ENCODE measurements at regions not wholly inside any gene's neighbourhood (a gene's known extent, or its start where the extent isn't known, plus 50 kb on each side); places are given as distances from the start of the nearest gene placed in this dataset.

DNA sequence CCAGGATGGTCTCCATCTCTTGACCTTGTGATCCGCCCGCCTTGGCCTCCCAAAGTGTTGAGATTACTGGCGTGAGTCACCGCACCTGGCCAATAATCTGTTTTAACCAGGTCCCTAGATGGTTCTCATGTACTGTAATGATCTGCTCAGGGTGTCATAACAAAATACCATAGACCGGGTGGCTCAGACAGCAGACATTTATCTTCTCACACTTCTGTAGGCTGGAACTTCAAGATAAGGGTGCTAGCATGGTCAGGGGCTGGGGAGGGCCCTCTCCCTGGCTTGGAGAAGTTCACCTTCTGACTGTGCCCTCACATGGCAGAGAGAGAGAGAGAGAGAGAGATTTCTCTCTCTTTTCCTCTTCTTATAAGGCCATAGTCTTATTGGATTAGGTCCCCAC lies 279.4 kb upstream of the LYZL1 start:
- Mint-ChIP-seq H3K27me3 (no peaks in the 10 kb centered on the region), H3K36me3 (ENCODE audit: insufficient read depth) (no peaks in the 10 kb centered on the region), H3K4me3 (ENCODE audit: low read depth) (no peak overlapping the region), H3K4me1 (ENCODE audit: low read depth) (peaks cover 14% of the 10 kb centered on the region), H3K27ac (no peak overlapping the region), H3K9me3 (ENCODE audit: low read depth) (no peaks in the 10 kb centered on the region)
- TF ChIP-seq, protein P1, sequence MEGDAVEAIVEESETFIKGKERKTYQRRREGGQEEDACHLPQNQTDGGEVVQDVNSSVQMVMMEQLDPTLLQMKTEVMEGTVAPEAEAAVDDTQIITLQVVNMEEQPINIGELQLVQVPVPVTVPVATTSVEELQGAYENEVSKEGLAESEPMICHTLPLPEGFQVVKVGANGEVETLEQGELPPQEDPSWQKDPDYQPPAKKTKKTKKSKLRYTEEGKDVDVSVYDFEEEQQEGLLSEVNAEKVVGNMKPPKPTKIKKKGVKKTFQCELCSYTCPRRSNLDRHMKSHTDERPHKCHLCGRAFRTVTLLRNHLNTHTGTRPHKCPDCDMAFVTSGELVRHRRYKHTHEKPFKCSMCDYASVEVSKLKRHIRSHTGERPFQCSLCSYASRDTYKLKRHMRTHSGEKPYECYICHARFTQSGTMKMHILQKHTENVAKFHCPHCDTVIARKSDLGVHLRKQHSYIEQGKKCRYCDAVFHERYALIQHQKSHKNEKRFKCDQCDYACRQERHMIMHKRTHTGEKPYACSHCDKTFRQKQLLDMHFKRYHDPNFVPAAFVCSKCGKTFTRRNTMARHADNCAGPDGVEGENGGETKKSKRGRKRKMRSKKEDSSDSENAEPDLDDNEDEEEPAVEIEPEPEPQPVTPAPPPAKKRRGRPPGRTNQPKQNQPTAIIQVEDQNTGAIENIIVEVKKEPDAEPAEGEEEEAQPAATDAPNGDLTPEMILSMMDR (IDR thresholded peaks at IDR 0.05; ENCODE audit: unreplicated experiment), result no peak
- no peak for DNase-seq (ENCODE audit: low spot score, unreplicated experiment)

DNA sequence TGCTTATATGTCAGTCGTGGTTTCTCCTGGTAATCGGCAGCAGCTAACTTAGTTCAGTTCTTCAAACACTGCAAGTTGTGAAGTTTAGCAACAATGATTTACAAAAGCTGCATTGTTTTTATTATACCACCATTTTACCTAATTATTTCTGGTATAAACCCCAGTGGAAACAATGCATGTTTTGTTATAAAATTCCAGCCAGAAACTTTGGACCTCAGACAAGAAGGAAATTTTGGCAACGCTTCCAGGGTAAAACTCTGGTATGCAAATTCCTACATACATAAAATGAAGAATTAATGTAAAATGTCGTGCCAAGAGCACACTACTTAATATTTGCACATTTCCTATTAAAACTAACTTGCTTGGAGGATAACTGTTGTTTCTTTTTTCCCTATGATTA lies 277.4 kb upstream of the LYZL1 start:
- TF ChIP-seq, protein P1 (IDR thresholded peaks at IDR 0.05; ENCODE audit: unreplicated experiment), result no peak
- Mint-ChIP-seq H3K4me1 (ENCODE audit: low read depth) (peaks cover 23% of the 10 kb centered on the region), H3K4me3 (ENCODE audit: low read depth) (no peak overlapping the region), H3K27me3 (no peaks in the 10 kb centered on the region), H3K27ac (no peak overlapping the region), H3K36me3 (ENCODE audit: insufficient read depth) (no peaks in the 10 kb centered on the region), H3K9me3 (ENCODE audit: low read depth) (no peaks in the 10 kb centered on the region)
- no peak for DNase-seq (ENCODE audit: low spot score, unreplicated experiment)

- no peak for DNase-seq (ENCODE audit: low spot score, unreplicated experiment)
- H3K36me3 Mint-ChIP-seq (ENCODE audit: insufficient read depth), result peaks cover 2% of the 10 kb centered on the region
- no peak overlapping the region for H3K4me3 Mint-ChIP-seq (ENCODE audit: low read depth)
- H3K27ac Mint-ChIP-seq, result no peak overlapping the region
- H3K4me1 Mint-ChIP-seq (ENCODE audit: low read depth), result peaks cover 17% of the 10 kb centered on the region
- H3K27me3 Mint-ChIP-seq, result no peaks in the 10 kb centered on the region
- peaks cover 12% of the 10 kb centered on the region for H3K9me3 Mint-ChIP-seq (ENCODE audit: low read depth)
- TF ChIP-seq, protein P1 (IDR thresholded peaks at IDR 0.05; ENCODE audit: unreplicated experiment), result no peak
Observed at GRCh38 chr10:29012926-29013554, 275.8 kb upstream of the LYZL1 start.

DNA sequence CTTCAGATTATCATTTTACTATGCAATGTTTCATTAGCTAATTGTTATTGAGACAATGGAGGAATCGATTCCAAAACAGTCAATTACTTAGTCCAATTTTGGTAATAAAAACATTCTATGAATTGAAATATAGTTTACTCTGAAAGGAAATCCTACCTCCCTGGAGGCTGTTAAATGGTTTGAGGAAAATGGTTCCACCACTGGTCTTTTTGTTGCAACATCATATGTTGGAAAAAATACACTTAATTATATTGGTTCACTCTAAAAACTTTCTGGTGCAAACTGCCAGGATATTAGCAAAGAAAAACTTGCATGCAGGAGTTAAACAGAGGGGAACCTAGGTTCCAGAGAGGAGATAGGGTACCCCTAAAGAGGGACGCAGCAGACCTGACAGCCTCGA lies 267.3 kb upstream of the LYZL1 start:
- peaks cover 2% of the 10 kb centered on the region for H3K36me3 Mint-ChIP-seq (ENCODE audit: insufficient read depth)
- H3K27ac Mint-ChIP-seq, result no peak overlapping the region
- DNase-seq (ENCODE audit: low spot score, unreplicated experiment), result no peak
- peaks cover 12% of the 10 kb centered on the region for H3K9me3 Mint-ChIP-seq (ENCODE audit: low read depth)
- H3K4me1 Mint-ChIP-seq (ENCODE audit: low read depth), result peaks cover 11% of the 10 kb centered on the region
- no peak overlapping the region for H3K4me3 Mint-ChIP-seq (ENCODE audit: low read depth)
- H3K27me3 Mint-ChIP-seq, result no peaks in the 10 kb centered on the region
- TF ChIP-seq, protein P1 (IDR thresholded peaks at IDR 0.05; ENCODE audit: unreplicated experiment), result no peak

GRCh38 chr10:29022513-29022912 lies 266.4 kb upstream of the LYZL1 start:
- no peak for DNase-seq (ENCODE audit: low spot score, unreplicated experiment)
- no peaks in the 10 kb centered on the region for H3K27me3 Mint-ChIP-seq
- TF ChIP-seq, protein P1 (IDR thresholded peaks at IDR 0.05; ENCODE audit: unreplicated experiment), result no peak
- peaks cover 4% of the 10 kb centered on the region for H3K9me3 Mint-ChIP-seq (ENCODE audit: low read depth)
- peak overlapping the region; percentile 30 for H3K4me3 Mint-ChIP-seq (ENCODE audit: low read depth)
- peak overlapping the region; percentile 69 for H3K27ac Mint-ChIP-seq
- peaks cover 11% of the 10 kb centered on the region for H3K4me1 Mint-ChIP-seq (ENCODE audit: low read depth)
- peaks cover under 1% of the 10 kb centered on the region for H3K36me3 Mint-ChIP-seq (ENCODE audit: insufficient read depth)

Data from progenitor cell of endocrine pancreas (in vitro differentiated cells).